ENCODE measurements at regions not wholly inside any gene's neighbourhood (a gene's known extent, or its start where the extent isn't known, plus 50 kb on each side); places are given as distances from the start of the nearest gene placed in this dataset.
A peak's percentile ranks its signal among the peaks of the same experiment; 100 is the strongest.

GRCh38 chr14:66291756-66292155 is 194.4 kb upstream of the CCDC196 start:
- H3K9me3 ChIP-seq (replicated peaks; ENCODE audit: insufficient read depth, low read length): no peaks in the 10 kb centered on the region
- no peaks in the 10 kb centered on the region for H3K27me3 ChIP-seq (replicated peaks; ENCODE audit: insufficient read depth, low read length)
- H3K4me2 ChIP-seq (ENCODE audit: low read depth, low read length): no peak overlapping the region
- no peaks in the 10 kb centered on the region for H4K20me1 ChIP-seq (ENCODE audit: insufficient read depth, low read length)
- H3K9ac ChIP-seq (ENCODE audit: low read length): no peak overlapping the region
- H3K36me3 ChIP-seq (replicated peaks; ENCODE audit: insufficient read depth, low read length): no peaks in the 10 kb centered on the region
- H3K27ac ChIP-seq (ENCODE audit: low read length): no peak overlapping the region
- no peaks in the 10 kb centered on the region for H3K9me2 ChIP-seq (replicated peaks; ENCODE audit: insufficient read depth, low read length)
- no peak for DNase-seq
- H3F3A ChIP-seq (ENCODE audit: insufficient read depth, low read length): no peaks in the 10 kb centered on the region
- H3K4me3 ChIP-seq (ENCODE audit: low read length): no peak overlapping the region
- H2AFZ ChIP-seq (ENCODE audit: low read length): no peak overlapping the region
- no peaks in the 10 kb centered on the region for H3K4me1 ChIP-seq (ENCODE audit: low read length)
- TF ChIP-seq EZH2phosphoT487 (IDR thresholded peaks at IDR 0.05; ENCODE audit: low read length): no peak
- TF ChIP-seq CTCF (IDR thresholded peaks at IDR 0.05; ENCODE audit: low read length): no peak
- no peak for TF ChIP-seq EZH2 (optimal IDR thresholded peaks at IDR 0.05; ENCODE audit: low read depth, low read length)
- H3K79me2 ChIP-seq (ENCODE audit: low read length): no peaks in the 10 kb centered on the region

GRCh38 chr14:66293533-66294105 is 192.6 kb upstream of the CCDC196 start:
- no peaks in the 10 kb centered on the region for H3K27me3 ChIP-seq (replicated peaks; ENCODE audit: insufficient read depth, low read length)
- H2AFZ ChIP-seq (ENCODE audit: low read length): 0 out of 2 replicates have a peak overlapping the region, but pooled peaks have one; percentile 23
- no peaks in the 10 kb centered on the region for H3K9me2 ChIP-seq (replicated peaks; ENCODE audit: insufficient read depth, low read length)
- no peak overlapping the region for H3K4me3 ChIP-seq (ENCODE audit: low read length)
- no peak for TF ChIP-seq EZH2 (optimal IDR thresholded peaks at IDR 0.05; ENCODE audit: low read depth, low read length)
- TF ChIP-seq CTCF (IDR thresholded peaks at IDR 0.05; ENCODE audit: low read length): no peak
- no peak for TF ChIP-seq EZH2phosphoT487 (IDR thresholded peaks at IDR 0.05; ENCODE audit: low read length)
- no peaks in the 10 kb centered on the region for H3K9me3 ChIP-seq (replicated peaks; ENCODE audit: insufficient read depth, low read length)
- H3K4me2 ChIP-seq (ENCODE audit: low read depth, low read length): peak overlapping the region; percentile 6; the same call in 1 of the 2 replicates
- H3K4me1 ChIP-seq (ENCODE audit: low read length): no peaks in the 10 kb centered on the region
- H3K9ac ChIP-seq (ENCODE audit: low read length): no peak overlapping the region
- no peaks in the 10 kb centered on the region for H4K20me1 ChIP-seq (ENCODE audit: insufficient read depth, low read length)
- no peaks in the 10 kb centered on the region for H3K79me2 ChIP-seq (ENCODE audit: low read length)
- DNase-seq: no peak
- no peaks in the 10 kb centered on the region for H3F3A ChIP-seq (ENCODE audit: insufficient read depth, low read length)
- H3K27ac ChIP-seq (ENCODE audit: low read length): no peak overlapping the region
- H3K36me3 ChIP-seq (replicated peaks; ENCODE audit: insufficient read depth, low read length): no peaks in the 10 kb centered on the region

- TF ChIP-seq CTCF (IDR thresholded peaks at IDR 0.05; ENCODE audit: low read length) (no peak), EZH2 (optimal IDR thresholded peaks at IDR 0.05; ENCODE audit: low read depth, low read length) (no peak)
- Histone ChIP-seq H3K4me1 (ENCODE audit: low read length) (no peaks in the 10 kb centered on the region), H3K9me2 (replicated peaks; ENCODE audit: insufficient read depth, low read length) (no peaks in the 10 kb centered on the region), H3K36me3 (replicated peaks; ENCODE audit: insufficient read depth, low read length) (no peaks in the 10 kb centered on the region), H3K9me3 (replicated peaks; ENCODE audit: insufficient read depth, low read length) (no peaks in the 10 kb centered on the region), H2AFZ (ENCODE audit: low read length) (no peak overlapping the region), H3K4me3 (ENCODE audit: low read length) (no peak overlapping the region), H3K4me2 (ENCODE audit: low read depth, low read length) (no peak overlapping the region), H3K9ac (ENCODE audit: low read length) (no peak overlapping the region), H3K27ac (ENCODE audit: low read length) (no peak overlapping the region), H3K27me3 (replicated peaks; ENCODE audit: insufficient read depth, low read length) (no peaks in the 10 kb centered on the region), H3K79me2 (ENCODE audit: low read length) (no peaks in the 10 kb centered on the region), H3F3A (ENCODE audit: insufficient read depth, low read length) (no peaks in the 10 kb centered on the region), H4K20me1 (ENCODE audit: insufficient read depth, low read length) (no peaks in the 10 kb centered on the region)
- no peak for DNase-seq
Measured at GRCh38 chr14:66295386-66295785, 190.8 kb upstream of the CCDC196 start.
